GM21515 (cell line): ENCODE measurements at regions not wholly inside any gene's neighbourhood (a gene's known extent, or its start where the extent isn't known, plus 50 kb on each side); places are given as distances from the start of the nearest gene placed in this dataset.
"Not testable (repeated sequence)": the region's sequence is repeated elsewhere in the genome, so short reads cannot be mapped to it uniquely, and the experiment has no call there.

Experiments
- ATAC-seq: cut with Tn5 transposase; IDR thresholded peaks from one replicate; pipeline ENCODE4 v1.9.1; 2021; ENCODE audit not compliant: unreplicated experiment

GRCh38 chr4:33746979-33747378 lies 2497.3 kb downstream of the ARAP2 start:
- ATAC-seq, result no peak

GRCh38 chr4:33751050-33751449 lies 2493.3 kb downstream of the ARAP2 start:
- no peak for ATAC-seq

- ATAC-seq, result no peak
Measured at GRCh38 chr4:33772582-33772981, 2471.7 kb downstream of the ARAP2 start.

GRCh38 chr4:33780952-33781791 lies 2463.1 kb downstream of the ARAP2 start:
- ATAC-seq, result no peak

- no peak for ATAC-seq
Measured at GRCh38 chr4:33785843-33786242, 2458.5 kb downstream of the ARAP2 start.

GRCh38 chr4:33802578-33802977 lies 2441.7 kb downstream of the ARAP2 start:
- no peak for ATAC-seq

- no peak for ATAC-seq
Measured at GRCh38 chr4:33825685-33826084, 2418.6 kb downstream of the ARAP2 start.

GRCh38 chr4:33829356-33829755 lies 2415.0 kb downstream of the ARAP2 start:
- ATAC-seq, result not testable (repeated sequence)

- no peak for ATAC-seq
Measured at GRCh38 chr4:33831442-33832066, 2412.8 kb downstream of the ARAP2 start.

GRCh38 chr4:33835764-33836163 lies 2408.6 kb downstream of the ARAP2 start:
- not testable (repeated sequence) for ATAC-seq

GRCh38 chr4:33837043-33837838 lies 2407.1 kb downstream of the ARAP2 start:
- ATAC-seq, result no peak

GRCh38 chr4:33841120-33841519 lies 2403.2 kb downstream of the ARAP2 start:
- no peak for ATAC-seq

GRCh38 chr4:33850371-33850902 lies 2393.9 kb downstream of the ARAP2 start:
- ATAC-seq, result no peak

- ATAC-seq, result not testable (repeated sequence)
Measured at GRCh38 chr4:33853670-33854069, 2390.6 kb downstream of the ARAP2 start.

GRCh38 chr4:33864290-33864859 lies 2379.9 kb downstream of the ARAP2 start:
- ATAC-seq, result no peak

GRCh38 chr4:33873791-33874190 lies 2370.5 kb downstream of the ARAP2 start:
- no peak for ATAC-seq

GRCh38 chr4:33878710-33879109 lies 2365.6 kb downstream of the ARAP2 start:
- ATAC-seq, result no peak

GRCh38 chr4:33881176-33881575 lies 2363.1 kb downstream of the ARAP2 start:
- no peak for ATAC-seq

GRCh38 chr4:33882246-33882990 lies 2361.9 kb downstream of the ARAP2 start:
- no peak for ATAC-seq

GRCh38 chr4:33883111-33883510 lies 2361.2 kb downstream of the ARAP2 start:
- no peak for ATAC-seq
